NCI-H1694 (cell line): ENCODE measurements at regions not wholly inside any gene's neighbourhood (a gene's known extent, or its start where the extent isn't known, plus 50 kb on each side); places are given as distances from the start of the nearest gene placed in this dataset.

ENCODE experiments used
- DNase-seq: peaks from one replicate; lab custom pipeline; 2025; lab: John Stamatoyannopoulos, UW

- DNase-seq = no peak
These were observed 69.0 kb upstream of the OTOS start for GRCh38 chr2:240209493-240209892.

DNA sequence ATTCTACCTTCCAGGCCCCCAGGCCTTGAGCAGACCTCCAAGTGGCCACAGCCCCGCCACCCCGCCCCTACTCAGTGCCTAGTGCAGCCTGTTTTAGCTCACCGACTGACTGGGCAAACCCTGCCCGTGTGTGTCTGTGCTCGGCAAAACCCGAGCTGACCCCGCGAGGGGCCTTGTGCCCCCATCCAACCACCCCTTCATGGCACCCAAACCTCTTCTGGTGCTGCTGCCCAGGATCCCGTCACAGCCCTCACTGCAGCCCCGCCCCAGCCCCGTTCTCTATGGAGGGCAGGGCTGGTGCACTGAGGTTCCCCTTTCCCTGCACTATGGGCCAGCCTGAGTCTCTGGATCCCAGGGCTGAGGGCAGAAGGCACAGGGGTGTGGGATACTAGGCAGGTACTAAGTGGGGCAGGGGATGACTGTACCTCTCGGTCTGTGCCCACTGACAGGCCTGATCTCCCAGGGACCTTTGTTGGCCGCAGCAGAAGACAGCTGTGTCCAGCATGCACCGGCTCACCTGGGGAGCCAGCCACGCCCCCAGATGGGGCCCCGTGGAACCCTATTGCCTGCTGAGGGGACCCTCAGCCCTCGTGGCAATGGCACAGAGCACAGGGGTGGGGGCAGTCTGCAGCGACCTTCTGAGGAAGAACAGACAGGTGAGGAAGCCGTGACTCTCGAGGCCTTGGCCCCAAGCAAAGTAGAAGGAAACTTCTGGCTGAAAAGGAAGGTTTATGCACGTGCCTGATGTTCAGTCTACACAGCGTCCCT, 69.9 kb upstream of the OTOS start:
- DNase-seq = no peak

GRCh38 chr2:240211096-240211495, 70.6 kb upstream of the OTOS start:
- DNase-seq = no peak

- DNase-seq = no peak
These were observed 71.4 kb upstream of the OTOS start for GRCh38 chr2:240211598-240212424.

DNA sequence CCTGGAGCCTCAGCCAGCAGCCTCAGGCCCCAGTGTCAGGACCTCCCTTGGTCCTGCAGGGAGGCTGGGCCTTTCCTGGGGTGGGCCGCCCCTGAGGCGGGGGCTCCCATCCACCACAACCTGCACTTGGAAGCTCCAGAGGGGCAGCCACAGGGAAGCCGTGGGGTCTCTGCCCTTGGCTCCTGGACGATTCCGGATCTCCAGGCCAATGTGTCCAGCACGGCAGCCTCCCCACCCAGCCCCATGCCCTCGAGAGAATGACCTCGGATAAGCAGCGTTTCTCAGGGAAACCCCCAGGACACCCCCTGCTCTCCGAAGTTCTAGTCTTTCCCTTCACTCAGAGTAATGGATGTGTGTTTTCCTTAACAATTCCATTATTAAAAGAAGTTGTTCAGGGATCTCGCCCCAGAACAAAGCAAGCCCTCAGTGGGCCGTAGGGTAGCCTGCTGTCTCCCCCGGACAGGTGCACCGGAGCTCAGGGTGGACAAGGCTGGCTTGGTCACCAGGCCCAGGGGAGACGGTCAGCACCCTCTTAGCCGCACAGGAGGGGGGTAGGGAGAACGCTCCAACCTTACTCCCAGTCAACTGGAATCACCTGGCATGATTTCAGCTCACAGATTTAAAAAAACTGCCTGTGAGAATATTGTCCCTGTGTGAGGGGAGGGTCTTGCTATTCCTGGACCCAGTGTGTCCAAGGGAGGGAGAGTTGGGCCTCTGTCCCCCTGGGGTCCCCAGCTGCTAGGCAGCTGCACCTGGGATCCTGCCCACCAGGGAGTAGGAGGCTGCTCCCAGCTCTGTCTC, 72.2 kb upstream of the OTOS start:
- no peak for DNase-seq

- no peak for DNase-seq
These were observed 72.7 kb upstream of the OTOS start for GRCh38 chr2:240213226-240213475.

DNA sequence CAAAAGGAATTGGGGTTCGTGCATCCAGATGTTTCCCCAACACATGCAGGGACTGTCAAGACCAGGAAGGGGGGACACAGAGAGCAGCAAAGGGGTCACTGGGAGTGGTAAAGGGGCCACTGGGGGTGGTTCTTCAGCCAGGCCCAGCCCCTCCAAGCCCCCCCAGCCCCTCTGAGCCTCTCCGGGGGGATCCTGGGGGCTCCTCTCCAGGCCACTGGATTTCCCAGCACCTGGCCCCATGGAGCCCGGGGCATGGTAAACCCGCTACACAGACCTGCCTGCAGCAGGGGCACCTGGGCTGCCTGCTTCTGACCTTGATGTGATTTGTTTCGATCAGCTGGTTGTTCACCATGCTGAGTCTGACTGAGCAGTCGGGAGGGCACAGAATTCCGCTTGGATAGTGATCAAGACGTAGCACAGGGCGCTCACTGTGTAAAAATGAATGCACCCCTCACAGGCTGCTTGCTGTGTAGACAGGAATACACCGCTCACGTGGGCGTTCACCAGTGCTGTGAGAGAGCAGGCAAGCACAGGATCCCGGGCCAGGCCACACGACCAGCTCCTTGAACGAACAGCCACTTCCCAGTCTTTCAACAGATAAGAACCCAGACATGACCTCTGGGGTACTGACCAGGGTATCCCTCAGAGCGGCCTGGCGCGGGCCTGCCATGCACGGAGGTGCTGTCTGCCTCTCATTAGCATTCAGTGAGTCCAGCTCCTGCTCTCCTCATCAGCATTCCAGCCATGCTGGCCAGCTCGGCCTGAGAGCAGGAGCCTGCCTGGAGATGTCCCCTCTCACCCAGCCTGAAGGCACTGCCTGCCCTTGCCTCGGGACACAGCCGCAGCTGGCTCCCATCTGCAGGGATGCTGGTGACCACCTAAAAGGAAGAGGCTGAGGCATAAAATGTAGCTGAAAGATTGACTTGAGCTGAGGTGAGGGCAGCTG, 73.3 kb upstream of the OTOS start:
- DNase-seq = no peak

DNA sequence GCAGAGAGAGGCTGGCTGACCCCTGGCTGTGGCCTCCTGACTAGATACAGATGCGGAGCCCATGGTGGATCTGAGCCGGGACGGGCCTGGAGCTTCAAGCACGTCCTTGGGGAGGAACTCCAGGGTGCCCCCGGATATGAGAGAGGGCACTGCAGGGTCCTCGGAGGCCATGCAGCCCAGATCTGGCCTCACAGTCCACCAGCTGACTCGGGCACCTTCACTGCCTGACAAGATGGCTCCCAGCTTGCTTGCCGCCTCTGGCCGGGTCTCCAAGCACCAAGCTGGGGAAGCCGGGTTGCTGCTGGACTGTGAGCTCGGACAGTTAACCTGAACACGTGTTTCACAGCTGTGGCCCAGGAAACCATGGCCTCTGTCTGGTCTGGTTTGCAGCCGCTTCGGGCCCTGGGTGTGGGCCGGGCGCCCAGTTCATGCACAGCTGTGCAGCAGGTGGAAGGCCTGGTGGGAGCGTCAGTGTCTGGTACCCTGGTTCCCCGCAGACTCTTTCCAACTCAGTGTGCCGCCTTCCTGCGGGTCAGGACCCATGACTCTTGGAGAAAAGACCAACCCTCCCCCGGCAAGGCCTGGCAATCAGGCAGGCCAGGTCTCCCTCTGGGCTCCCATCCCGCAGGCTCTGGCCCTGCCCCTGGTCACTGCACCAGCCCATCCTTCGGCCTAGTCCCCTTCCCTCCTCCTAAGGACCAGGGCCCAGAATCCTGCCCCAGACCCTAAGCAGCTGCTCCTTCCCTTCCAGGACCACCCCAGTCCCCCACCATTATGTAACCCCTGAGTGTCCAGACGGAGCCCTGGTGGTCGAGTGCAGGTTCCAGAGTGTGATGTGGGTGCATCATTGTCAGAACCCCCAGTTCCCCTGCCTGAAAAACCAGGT, 74.6 kb upstream of the OTOS start:
- no peak for DNase-seq

- no peak for DNase-seq
These were observed 75.2 kb upstream of the OTOS start for GRCh38 chr2:240215676-240216051.

- no peak for DNase-seq
These were observed 75.7 kb upstream of the OTOS start for GRCh38 chr2:240216167-240216566.

GRCh38 chr2:240217431-240218301, 77.2 kb upstream of the OTOS start:
- DNase-seq = no peak

- DNase-seq = no peak
These were observed 78.9 kb upstream of the OTOS start for GRCh38 chr2:240219208-240219890.

DNA sequence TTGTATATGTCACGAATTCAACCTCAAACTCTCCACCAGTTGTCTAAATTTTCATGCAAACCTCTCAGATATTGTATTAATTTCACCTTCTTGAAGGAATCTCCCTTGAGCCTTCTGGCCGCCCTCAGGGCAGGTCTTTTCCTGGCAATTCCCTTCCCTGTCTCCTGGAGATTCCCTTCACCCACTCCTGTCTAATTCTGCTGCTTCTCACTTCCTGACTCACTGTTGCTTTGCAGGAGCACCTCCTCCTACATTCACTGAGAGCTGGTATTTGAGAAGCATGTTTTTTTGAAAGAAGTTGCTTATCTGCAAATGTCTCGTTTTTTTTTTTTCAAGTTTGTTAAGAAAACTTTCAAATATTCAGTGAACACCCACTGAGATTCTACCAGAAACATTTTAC, 79.9 kb upstream of the OTOS start:
- no peak for DNase-seq

DNA sequence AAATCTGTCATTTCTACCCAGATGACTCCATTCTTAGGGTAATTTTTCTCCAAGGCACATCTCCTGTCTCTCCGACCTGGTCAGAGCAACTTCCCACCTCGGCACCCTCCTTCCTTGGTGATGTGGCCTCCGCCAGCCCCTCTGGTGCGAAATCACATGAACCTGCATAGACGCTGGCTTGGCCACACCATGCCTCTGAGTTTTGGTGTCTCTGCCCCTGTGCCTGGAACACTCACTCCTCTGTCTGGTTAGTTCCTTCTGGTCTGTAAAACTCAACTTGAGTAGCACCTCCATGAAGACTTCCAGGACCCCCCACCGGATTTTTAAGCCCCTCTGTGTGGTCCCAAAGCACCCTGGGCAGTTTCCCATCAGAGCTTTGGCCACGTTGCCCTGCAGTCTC, 83.2 kb upstream of the OTOS start:
- DNase-seq = no peak

DNA sequence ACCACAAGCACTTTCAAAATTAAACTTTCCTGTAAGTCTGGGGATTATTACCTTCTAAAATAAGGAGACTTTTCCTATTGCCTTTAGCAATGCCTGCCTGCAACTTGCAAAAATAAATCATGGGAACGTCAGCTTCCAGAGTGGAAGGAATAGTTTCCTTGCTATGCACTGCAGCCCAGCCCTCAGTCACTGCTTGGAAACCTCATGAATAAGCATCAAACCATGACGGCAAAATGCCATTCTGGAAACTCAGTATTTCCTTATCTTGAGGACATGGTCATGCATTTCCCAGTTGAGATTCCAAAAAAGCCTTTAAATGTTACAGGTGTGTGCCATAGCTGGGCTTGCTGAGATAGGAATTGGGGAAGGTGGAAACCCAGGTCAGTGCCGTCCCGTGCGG, 84.2 kb upstream of the OTOS start:
- no peak for DNase-seq

GRCh38 chr2:240225131-240225530, 84.7 kb upstream of the OTOS start:
- DNase-seq = no peak

DNA sequence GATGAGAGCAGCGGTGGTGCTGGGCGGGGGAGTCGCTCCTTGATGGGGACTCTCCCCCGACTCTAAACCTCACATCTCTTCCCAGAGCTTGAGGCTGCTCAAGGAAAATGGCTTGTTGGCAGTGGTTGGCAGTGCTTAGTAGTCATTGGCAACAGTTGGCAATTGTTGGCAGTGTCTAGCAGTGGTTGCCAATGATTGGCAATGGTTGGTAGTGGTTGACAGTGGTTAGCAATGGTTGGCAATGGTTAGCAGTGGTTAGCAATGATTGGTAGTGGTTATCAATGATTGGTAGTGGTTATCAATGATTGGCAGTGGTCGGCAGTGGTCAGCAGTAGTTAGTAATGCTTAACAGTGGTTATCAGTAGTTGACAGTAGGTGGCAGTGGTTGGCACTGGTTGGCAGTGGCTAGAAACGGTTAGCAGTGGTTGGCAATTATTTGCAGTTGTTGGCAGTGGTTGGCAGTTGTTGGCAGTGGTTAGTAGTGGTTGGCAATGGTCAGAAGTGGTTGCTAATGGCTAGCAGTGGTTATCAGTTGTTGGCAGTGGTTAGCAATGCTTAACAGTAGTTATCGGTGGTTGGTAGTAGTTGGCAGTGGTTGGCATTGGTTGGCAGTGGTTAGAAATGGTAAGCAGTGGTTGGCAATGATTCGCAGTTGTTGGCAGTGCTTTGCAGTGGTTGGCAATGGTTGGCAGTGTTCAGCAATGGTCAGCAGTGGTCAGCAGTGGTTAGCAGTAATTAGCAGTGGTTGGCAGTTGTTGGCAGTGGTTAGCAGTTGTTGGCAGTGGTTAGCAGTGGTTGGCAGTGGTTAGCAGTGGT, 85.4 kb upstream of the OTOS start:
- DNase-seq = no peak
